GM12874 (cell line): ENCODE measurements at regions not wholly inside any gene's neighbourhood (a gene's known extent, or its start where the extent isn't known, plus 50 kb on each side); places are given as distances from the start of the nearest gene placed in this dataset.

ENCODE experiments used
- TF ChIP-seq, protein P1 (sequence below): IDR thresholded peaks from 2 replicates; pipeline ENCODE4 v1.5.1; 2011; ENCODE audit warnings: low read depth, mild to moderate bottlenecking, control low read depth, low read length, moderate library complexity; ENCODE audit not compliant: insufficient read depth

DNA sequence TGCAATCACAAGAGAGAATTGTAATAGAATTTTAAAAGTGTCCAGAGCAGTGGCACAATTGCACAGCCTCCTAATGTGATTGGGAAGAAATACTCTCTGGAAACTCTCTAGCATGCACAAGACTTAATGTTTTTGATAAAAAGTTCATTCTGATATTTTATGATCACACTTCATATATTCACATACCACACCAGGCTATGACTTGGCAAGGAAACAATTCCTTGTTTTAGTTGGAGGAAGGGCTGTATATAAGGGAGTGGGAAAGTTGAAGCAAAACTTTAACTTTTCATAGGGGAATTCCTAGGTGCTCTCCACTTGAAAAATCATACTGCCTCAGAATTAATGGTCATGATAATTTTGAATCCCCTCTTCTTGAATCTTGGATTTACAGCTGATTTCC is 61.5 kb upstream of the ASB17 start:
- TF ChIP-seq, protein P1, sequence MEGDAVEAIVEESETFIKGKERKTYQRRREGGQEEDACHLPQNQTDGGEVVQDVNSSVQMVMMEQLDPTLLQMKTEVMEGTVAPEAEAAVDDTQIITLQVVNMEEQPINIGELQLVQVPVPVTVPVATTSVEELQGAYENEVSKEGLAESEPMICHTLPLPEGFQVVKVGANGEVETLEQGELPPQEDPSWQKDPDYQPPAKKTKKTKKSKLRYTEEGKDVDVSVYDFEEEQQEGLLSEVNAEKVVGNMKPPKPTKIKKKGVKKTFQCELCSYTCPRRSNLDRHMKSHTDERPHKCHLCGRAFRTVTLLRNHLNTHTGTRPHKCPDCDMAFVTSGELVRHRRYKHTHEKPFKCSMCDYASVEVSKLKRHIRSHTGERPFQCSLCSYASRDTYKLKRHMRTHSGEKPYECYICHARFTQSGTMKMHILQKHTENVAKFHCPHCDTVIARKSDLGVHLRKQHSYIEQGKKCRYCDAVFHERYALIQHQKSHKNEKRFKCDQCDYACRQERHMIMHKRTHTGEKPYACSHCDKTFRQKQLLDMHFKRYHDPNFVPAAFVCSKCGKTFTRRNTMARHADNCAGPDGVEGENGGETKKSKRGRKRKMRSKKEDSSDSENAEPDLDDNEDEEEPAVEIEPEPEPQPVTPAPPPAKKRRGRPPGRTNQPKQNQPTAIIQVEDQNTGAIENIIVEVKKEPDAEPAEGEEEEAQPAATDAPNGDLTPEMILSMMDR, result no peak

DNA sequence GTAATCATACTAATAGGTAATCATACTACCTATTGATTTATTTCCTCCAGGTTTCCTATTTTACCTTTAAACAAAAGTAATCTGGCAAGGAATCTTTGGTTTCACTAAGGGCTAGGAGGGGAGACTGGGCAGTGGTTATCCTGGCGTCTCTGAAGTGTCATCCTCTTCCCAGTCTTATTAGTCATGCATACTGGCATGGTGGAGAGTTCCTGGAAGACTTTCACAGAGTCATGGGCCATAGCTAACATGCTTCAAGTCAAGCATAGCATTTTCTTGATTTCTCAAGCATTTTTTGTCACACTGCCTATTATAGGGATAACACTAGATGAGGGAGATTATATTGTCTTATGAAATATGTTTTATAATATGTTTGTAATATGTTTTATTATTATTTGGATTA is 64.0 kb upstream of the ASB17 start:
- TF ChIP-seq, protein P1, result no peak

DNA sequence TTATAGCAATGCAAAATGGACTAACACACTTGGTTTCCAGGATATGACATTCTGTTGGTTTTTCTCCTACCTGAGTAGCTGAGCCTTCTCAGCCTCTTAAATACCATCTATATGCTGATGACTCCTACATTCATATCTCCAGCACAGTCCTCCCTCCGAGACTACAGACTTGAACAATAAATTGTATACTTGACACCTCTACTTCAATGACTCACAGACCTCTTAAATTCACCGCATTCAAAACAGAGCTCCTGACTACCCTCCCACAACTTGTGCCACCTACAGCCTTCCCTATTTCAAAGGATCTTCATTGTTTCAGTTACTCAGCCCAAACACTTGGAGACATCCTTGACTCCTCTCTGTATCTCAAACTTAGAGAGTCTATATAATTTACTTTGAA is 66.8 kb upstream of the ASB17 start:
- TF ChIP-seq, protein P1, result no peak

DNA sequence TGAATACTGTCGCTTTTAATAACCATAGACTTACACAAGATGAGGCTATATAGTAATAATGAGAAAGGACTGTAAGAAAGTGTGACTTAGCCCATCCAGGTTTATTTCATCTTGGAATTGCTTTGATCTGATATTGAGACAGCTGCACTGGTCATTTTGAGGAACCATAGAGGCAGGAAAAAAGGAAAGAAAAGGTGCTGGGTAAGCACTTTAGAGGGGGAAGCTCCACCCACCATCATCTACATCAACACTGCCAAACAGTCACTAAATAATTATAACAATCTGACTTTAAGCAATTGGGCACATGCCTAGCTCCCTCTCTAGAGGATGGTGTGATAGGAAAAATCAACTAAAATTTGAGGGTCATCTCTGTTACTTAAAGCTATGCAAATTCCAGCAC is 70.6 kb upstream of the ST6GALNAC3 start:
- TF ChIP-seq, protein P1, result no peak

DNA sequence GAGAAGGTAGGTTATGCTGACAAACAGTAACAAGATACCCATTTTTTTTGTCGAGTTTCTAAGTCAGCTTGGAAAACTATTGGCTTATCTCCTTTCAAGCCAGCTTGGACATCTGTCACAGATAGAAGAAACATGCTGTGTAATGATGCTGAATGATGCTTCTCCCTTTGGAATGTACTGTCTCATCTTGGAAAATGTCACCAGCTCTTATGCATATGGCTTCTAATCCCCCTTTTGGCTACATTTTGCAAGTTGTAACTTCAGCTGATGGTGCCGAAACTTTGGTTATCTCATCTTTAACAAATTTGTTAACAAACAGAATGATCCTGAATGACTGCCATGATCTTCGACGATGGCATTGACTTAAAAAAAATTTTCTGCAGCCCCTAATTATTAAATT is 68.8 kb upstream of the ST6GALNAC3 start:
- TF ChIP-seq, protein P1, result no peak

DNA sequence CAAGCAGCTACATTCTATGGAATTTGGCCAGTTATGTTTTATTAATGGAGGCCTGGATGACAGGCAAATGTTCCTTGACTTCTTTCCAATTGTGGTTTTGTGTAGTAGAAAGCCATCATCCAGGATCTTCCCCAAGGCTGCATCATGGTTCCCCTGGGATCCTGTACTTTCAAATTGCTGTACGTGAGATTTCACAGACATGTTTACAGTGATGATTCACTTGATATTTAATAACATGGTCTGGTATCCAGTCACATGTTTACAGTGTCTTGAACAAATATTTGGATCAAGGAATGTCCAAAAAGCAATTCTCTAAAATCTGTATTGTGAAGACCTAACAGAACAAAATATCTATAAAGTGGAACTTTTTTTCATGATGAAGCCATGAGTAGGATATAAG is 68.3 kb upstream of the ST6GALNAC3 start:
- TF ChIP-seq, protein P1, result no peak

DNA sequence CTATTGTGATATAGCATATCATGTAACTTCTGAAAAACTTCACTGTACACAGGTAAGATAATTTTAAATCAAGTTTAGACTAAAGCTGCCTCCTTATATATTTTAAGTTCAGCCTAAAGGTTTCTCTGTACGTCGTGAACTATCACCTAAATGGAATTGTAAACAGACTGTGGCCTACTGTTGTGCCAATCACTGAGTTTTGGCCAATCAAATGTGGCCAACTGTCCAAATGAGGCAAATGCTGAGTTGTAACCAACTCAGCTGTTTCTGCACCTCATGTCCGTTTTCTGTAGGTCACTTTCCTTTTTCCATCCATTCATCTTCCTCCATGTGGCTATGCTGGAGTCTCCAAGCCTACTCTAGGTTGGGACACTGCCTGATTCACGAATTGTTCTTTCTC is 63.7 kb upstream of the ST6GALNAC3 start:
- TF ChIP-seq, protein P1, result no peak
